Astrocyte (in vitro differentiated cells and primary cell): ENCODE measurements at regions not wholly inside any gene's neighbourhood (a gene's known extent, or its start where the extent isn't known, plus 50 kb on each side); places are given as distances from the start of the nearest gene placed in this dataset.

Experiments
- CTCF ChIP-seq: IDR thresholded peaks from 2 replicates; pipeline ENCODE4 v1.5.1; 2011; ENCODE audit warnings: low read depth, mild to moderate bottlenecking, inconsistent platforms, low read length, moderate library complexity; ENCODE audit not compliant: insufficient read depth
- EZH2 ChIP-seq: IDR thresholded peaks from 2 replicates; pipeline ENCODE4 v1.6.1; 2012; ENCODE audit warnings: mild to moderate bottlenecking, low read length, inconsistent platforms; ENCODE audit not compliant: insufficient read depth

- TF ChIP-seq CTCF (no peak), EZH2 (no peak)
Measured at GRCh38 chr7:106190589-106191330, 78.6 kb upstream of the SYPL1 start.
